NCI-H2196 treated with DMSO at 0.1 percent for 48 hours (cell line): ENCODE measurements at regions not wholly inside any gene's neighbourhood (a gene's known extent, or its start where the extent isn't known, plus 50 kb on each side); places are given as distances from the start of the nearest gene placed in this dataset.
A peak's percentile ranks its signal among the peaks of the same experiment; 100 is the strongest.
"Not testable (repeated sequence)": the region's sequence is repeated elsewhere in the genome, so short reads cannot be mapped to it uniquely, and the experiment has no call there.

Experiments
- DNase-seq: peaks from one replicate; lab custom pipeline; 2025; ENCODE audit not compliant: unreplicated experiment; lab: John Stamatoyannopoulos, UW

- no peak for DNase-seq
Measured at GRCh38 chr10:130345728-130346127, 209.5 kb downstream of the GLRX3 start.

DNA sequence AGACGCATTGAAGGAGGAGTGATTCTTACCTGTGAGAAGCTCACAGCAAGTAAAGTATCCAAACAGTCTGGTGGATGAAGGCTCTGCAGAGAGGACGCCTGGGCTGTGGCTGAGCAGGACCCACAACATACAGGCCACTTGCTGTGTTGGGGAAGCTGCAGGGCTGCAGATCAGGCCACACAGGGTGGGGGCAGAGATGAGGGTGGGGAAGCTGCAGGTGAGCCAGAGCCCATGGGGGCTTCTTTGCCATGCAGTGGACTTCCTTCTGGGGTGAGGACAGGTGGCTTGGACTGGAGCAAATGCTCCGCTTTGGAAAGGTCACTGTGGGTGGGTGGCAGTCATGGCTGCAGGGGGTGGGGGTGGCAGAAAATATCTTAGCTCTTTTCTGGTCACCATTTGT lies 214.8 kb downstream of the GLRX3 start:
- DNase-seq = no peak

DNA sequence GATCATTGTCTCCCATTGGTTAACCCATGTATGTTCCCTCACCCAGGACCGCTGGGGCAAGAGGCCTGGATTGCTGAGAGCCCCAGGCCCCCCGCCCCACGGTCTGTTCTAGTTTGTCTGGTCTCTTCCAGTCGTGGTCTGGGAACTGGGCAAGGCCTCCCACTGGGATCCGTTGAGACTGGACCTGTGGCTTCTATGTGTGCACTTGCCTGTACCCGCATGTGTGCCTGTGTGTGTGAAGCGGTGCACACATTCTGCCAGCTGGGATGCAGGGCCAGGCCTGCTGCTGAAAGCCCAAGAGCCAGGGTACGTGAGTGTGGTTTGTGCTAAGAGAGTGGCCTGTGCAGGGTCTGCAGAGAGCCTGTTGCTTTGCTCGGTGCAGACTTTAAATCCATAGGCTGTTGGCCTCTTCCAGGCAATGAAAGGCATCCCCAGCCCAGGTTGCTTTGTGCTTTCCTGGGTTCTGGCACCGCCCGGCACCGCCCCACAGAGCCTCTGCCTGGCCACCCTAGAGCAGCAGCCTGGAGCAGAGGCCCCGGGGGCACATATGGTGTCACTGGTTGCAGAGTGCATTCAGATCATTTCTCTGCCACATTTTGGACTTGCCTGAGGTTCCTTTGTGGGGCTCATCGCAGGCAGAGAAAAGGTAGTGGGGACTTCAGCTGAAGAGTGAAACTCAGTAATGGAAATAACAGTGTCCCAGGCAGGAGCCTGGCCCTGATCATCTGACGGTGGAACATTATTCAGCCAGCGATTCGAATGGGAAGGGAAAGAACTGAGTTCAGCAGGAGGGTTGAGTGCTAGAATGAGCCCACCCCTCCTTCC lies 215.5 kb downstream of the GLRX3 start:
- no peak for DNase-seq

DNA sequence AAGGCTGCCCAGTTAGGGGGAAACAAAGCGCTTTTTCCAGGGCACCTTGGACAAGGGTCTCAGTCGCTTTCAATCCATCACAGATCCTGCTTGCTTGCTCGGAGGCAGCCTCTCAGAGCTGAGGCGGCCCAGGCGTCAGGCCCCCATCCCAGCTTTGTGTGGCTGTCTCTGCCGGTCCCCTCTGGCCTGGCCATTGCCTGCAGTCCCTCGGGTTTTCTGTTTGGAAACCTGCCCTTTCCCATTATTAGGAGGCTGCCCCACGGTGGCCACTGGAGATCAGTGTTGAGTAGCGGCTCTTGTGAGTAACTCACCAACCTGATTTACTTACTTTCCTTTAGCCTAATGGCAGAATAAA lies 216.1 kb downstream of the GLRX3 start:
- no peak for DNase-seq

DNA sequence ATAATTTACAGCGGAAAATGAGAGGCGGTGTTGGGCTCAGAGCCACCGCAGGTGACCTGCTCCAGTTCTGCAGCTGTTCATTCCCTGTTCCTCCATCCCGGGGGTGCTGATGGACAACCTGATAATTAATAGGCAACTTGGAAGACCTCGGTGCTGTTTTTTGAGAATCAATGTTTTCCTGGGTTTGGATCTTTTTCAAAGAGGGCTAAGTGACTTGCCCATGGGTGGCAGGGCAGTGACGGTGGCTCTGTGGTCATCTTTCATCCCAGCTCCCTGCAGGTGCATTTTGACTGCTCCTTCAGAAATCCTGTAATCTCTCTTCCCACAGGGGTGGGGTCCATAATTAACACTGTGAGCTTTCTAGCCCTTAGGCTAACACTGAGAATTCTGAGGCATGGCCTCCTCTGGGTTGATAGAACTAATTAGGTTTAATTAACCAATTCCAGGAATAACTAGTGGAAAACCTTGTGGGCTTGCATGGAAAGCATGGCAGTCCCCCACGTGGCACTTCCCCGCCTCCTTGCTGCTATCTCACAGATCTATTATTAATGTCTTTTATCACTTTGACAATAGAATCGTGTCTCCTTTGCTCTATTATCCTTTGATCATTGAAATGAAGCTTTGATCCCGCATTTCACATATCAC lies 217.9 kb downstream of the GLRX3 start:
- no peak for DNase-seq

- DNase-seq = no peak
Measured at GRCh38 chr10:130354573-130354954, 218.4 kb downstream of the GLRX3 start.

DNA sequence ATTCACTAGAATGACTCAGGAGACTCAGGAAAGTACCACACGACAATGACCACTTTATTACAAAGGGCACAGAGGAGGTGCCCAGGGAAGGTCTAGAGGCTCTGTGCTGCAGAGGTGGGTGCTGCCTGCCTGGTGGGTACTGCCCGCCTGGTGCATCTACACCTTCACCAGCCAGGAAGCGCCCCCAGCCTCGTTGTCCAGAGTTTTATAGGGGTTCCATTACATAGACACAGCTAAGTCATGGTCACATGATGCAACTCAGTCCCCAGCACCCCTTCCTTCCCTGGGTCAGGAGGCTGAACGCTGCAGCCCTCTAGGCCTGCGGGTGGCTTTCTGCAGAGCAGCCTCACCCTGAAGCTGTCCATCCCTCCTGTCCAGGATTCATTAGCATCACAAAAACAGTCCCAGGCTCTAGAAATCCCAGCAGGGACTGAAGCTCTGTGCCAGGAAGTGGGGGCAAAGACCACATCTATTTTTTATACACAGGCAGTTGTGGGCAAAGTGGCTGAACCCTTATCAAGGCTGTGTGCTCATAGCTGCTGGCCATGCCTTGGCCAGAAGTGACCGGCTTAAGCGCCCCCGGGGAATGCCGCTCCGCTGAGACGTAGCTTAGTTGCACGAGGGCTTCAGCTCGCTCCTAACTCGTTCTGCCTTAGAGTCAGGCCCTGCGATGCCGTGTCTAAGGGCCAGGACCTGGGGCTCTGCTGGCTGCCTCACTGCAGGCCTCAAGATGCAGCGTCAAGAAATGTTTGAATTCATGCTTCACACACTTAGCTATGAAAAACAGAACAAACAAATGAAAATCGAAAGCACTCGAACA lies 219.0 kb downstream of the GLRX3 start:
- DNase-seq = no peak

GRCh38 chr10:130356429-130356828 lies 220.2 kb downstream of the GLRX3 start:
- DNase-seq = not testable (repeated sequence)

DNA sequence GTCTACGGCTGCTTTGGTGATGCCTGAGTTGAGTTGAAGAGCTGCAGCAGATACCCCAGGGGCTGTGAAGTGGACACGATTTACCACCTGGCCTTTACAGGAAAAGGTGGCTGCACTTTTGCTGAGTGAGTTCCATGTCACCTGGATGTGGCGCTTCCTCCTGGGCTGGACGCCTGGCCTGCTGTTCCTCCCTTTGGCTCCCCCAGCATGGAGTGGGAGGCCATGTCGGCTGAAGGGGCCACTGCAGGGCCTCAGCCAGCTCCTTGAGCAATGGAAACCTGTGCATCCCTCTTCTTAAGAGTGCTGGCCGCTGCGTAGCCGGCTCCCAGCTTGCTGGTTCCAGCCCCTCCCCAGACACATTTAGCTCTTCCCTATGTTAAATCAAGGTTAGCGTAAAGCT lies 221.0 kb downstream of the GLRX3 start:
- no peak for DNase-seq

- no peak for DNase-seq
Measured at GRCh38 chr10:130357951-130358350, 221.8 kb downstream of the GLRX3 start.

GRCh38 chr10:130358981-130359650 lies 222.9 kb downstream of the GLRX3 start:
- no peak for DNase-seq

GRCh38 chr10:130359711-130360110 lies 223.5 kb downstream of the GLRX3 start:
- DNase-seq = no peak

DNA sequence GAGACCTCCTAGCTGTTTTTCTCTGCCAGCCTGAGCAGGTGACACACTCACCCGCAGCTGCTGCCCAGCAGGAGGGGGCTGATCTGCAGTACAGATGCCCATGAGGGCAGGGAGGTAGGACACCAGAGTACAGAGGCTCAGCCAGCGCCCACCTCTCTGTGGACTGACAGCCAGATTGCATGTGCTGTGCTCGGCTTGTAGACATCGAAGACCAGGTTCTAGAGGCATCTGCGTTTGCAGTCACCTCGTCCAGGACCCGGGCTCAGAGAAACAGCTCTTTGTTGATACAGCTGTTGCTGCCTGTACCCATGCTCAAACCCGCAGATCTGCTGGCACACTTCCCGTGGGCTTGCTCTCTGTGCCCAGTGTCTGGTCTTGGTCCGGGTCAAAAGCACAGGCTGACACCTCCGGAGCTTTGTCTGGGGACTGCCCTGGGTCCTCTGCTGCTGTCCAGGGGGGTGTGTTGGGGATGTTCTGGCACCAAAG lies 224.7 kb downstream of the GLRX3 start:
- peak; percentile 44 for DNase-seq

DNA sequence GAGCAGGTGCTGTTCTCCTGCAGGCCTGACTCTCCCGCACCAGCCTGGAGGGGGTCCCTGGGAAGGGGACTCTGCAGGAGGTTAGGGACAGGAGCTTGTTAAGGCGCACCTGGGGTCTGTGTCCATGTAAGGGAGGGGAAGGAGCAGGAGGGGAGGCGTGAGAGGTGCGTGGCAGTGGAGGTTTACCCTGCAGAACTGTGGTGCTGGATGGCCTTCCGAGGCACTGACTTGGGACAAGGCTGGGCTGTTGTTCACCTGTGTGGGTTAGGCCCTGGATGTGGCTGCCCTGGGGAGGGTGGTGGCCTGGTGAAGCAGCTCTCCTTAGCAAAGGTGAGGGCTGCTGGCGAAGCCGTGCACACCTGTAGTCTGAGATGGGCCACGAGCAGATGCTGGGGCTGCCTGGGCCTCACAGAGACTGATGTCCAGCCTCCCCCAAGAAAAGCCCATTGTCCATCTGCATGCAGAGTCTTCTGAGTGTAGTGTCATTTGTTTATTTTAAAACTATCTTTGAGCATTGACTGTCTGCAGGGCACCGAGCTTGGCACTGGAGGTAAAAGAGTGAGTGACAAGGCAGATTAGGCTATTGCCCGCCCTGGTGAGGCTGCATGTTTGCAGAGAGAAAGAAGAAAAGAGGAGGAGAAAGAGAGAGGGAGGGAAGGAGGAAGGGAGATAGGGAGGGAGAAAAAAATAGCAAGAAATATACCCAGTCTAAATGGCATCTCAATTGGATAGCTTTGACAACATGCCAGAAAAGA lies 225.3 kb downstream of the GLRX3 start:
- no peak for DNase-seq

- DNase-seq = no peak
Measured at GRCh38 chr10:130362308-130362761, 226.1 kb downstream of the GLRX3 start.

- DNase-seq = no peak
Measured at GRCh38 chr10:130363051-130363450, 226.9 kb downstream of the GLRX3 start.

- DNase-seq = no peak
Measured at GRCh38 chr10:130363899-130364445, 227.8 kb downstream of the GLRX3 start.

- no peak for DNase-seq
Measured at GRCh38 chr10:130364631-130365411, 228.6 kb downstream of the GLRX3 start.
